Brain pericyte (primary cell): ENCODE measurements at regions not wholly inside any gene's neighbourhood (a gene's known extent, or its start where the extent isn't known, plus 50 kb on each side); places are given as distances from the start of the nearest gene placed in this dataset.

Experiments
- DNase-seq: peaks from one replicate; pipeline ENCODE4 v3.0.0-alpha.2; 2012; ENCODE audit warnings: low read depth, low spot score

GRCh38 chr11:123378096-123378495 lies 52.0 kb upstream of the GRAMD1B start:
- DNase-seq: no peak

DNA sequence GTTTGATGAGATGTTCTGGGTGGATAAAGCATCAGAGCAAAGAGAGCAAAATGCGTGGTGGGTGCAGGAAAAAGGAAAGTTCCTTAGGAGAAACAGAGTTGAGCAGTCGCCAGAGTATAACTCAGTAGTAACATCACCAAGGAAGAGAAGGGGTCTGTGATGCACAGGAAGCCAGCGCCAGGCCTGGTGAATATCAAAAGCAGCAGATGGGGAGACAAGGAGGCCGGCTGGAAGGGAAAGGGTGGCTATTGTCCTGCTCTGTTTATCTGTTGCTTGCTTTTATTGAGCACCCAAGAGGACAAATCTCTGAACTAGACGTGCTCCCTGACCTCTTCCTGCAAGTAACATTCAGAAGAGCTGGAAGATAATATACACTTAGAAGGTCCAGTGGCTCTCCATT lies 52.7 kb upstream of the GRAMD1B start:
- DNase-seq: no peak

GRCh38 chr11:123375832-123376231 lies 54.2 kb upstream of the GRAMD1B start:
- no peak for DNase-seq

GRCh38 chr11:123374622-123374968 lies 55.5 kb upstream of the GRAMD1B start:
- DNase-seq: no peak

DNA sequence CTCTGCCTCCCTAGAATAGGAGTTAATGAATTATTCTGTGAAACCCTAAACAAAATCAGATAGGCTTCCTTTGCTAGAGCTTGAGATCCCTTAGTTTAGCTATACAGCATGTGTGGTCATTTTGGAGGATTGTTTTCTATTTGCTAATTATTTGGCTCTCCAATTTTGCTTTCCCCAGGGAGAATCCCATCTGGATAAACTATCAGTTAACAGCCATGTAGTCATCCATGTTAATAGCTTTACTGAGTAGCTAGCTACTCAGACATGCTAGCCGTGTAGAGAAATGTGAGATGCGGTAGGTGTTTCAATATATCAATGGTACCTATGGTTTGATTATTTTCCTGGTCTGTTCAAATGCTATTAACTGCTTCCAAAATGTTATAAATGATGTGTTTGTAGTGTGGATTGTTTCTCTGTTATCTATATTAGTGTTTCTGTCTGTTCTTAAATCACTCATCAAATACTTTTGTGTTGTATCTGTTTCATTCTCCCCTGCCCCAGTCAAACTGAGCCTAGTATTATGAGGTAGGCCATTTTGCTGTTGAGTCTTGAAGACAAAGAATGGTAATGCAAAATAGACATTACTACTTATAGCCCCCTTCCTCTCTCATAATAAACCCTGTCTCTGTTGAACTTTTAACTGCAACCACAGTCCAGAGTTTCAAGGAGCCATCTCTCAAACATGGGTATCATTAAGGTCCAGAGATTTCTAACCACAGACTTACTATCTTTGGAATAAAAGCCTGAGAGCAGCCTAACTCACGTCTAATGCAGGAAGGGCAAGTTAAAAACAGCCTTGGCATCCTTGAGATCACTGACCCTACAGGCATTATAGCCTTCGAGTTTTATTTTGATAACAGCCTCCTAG lies 56.1 kb upstream of the GRAMD1B start:
- DNase-seq: no peak

DNA sequence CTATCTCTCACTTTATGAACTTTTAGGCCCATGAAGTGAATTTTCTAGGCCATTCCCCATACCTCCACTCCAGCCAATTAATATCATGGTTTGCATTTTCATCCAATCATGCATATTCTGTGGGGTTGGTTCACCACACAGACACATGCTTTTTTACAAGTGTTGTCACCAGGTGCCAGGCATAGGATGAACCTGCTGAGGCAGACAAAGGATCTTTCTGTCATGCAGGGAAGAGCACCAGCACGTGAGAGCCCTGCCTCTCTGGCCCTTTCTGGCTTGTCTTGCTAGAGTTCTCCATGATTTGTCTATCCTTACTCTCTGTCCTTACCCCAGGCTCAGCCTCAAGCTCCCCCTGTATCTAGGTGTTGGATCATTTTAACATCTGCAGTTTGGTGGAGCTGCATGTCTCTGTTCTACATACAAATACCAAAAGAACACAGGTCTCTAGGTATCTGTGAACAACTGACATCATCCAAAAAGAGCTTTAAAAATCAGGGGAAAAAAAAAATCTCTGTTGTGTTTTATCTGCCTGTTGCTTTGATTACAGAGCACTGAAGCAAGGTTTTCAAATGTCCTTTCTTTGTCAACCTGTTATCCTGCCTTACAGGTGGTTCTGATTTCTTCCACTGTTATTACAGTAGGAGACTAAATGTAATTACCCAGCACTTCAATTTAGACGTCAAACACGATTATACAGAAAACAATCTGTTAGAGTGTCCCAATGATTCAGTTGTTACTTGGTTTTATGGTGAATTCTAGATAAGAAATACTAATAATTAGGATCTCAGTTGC lies 58.4 kb upstream of the GRAMD1B start:
- DNase-seq: no peak

DNA sequence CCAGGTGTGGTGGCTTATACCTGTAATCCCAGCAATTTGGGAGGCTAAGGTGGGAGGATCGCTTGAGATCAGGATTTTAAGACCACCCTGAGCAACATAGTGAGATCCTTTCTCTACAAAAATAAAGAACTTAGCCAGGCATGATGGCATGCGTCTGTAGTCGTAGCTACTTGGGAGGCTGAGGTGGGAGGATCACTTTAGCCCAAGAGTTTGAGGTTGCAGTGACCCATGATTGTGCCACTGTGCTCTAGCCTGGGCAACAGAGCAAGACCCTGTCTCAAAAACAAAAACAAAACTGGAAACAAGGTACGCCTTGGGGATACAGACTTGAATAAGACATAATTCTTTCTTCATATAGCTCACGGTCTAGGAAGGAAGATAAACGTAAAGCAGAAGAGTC lies 63.1 kb upstream of the GRAMD1B start:
- DNase-seq: no peak

- no peak for DNase-seq
These were observed 64.1 kb upstream of the GRAMD1B start for GRCh38 chr11:123365955-123366354.

GRCh38 chr11:123364080-123364479 lies 66.0 kb upstream of the GRAMD1B start:
- DNase-seq: no peak

GRCh38 chr11:123363556-123363955 lies 66.5 kb upstream of the GRAMD1B start:
- no peak for DNase-seq

DNA sequence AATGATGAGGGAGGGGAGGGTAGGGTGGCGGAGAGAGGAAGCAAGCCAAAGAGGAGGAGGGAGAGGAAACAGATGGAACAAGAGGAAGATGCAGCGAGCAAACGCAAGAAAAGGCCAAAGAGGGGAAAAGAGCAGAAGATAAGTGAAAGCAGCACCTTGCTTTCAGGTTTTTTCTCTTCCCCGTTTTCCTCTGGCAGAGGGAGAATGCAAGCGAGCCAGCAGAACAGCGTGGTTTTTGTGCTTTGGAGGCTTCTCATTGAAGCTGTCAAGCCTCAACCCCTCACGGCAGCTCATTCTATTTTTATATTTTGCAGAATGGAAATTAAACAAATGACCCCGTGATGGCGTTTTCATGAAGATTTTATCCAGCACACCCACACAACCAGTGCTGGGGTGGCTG lies 67.1 kb upstream of the GRAMD1B start:
- no peak for DNase-seq

DNA sequence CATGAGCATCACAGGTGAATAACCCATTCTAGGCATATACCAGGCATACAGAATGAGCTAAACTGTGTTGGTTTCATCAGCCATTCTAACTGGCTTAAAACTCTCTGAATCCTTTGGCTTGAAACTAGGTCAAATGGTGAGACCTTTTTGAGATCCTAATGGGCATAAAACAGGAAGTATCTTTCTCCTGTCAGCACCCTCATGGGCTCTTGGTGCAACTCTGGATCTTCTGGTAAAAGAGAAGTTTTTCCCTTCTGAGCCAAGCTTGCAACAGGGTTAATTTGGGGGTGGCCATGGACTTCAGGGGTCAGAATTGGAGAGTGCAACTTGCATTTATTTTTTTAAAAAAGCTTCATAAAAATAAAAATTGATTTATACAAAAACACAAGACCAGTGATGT lies 67.9 kb upstream of the GRAMD1B start:
- DNase-seq: no peak

DNA sequence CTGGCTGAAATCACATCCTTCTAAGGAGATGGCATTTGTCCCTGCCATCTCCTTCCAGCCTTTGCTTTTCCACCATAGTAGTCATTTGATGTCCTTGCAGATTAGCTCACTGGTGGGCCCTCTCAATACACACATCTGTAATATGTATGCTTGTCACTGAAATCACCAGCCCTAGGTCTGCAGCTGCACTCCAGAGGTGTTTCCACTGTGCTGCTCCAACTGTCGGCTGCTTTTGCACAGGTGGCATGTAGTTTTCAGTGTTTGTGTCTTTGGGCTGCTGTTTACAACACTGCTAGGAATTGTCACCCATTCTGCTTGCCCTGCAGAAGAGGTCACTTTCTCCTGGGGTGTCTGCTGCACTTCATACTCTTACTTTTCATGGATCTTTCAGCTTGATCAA lies 69.0 kb upstream of the GRAMD1B start:
- no peak for DNase-seq

DNA sequence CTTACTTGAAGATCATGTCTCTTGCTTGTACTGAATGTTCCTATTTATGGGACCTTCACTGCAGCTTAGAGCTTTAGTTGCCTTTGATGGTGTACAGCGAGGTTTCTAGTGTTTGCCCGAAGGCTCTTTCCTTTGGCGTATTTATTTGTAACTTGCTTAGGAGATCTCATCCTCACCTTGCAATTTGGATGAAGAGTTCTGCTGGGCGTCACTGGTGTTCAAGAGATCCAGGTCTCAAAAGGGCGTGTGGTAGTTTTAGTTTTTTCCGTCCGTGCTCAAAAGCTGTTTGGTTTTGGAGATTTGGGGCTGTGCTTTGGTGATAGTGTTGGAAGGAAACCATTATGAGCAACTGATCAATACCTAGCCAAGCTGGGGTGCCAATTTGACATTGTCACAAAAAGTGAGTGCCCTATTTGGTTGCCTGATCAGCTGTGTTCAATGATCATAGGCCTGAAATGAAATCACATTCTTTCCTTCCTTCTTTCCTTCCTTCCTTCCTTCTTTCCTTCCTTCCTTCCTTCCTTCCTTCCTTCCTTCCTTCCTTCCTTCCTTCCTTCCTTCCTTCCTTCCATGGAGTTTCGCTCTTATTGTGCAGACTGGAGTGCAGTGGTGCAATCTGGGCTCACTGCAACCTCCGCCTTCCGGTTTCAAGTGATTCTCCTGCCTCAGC lies 69.7 kb upstream of the GRAMD1B start:
- no peak for DNase-seq

DNA sequence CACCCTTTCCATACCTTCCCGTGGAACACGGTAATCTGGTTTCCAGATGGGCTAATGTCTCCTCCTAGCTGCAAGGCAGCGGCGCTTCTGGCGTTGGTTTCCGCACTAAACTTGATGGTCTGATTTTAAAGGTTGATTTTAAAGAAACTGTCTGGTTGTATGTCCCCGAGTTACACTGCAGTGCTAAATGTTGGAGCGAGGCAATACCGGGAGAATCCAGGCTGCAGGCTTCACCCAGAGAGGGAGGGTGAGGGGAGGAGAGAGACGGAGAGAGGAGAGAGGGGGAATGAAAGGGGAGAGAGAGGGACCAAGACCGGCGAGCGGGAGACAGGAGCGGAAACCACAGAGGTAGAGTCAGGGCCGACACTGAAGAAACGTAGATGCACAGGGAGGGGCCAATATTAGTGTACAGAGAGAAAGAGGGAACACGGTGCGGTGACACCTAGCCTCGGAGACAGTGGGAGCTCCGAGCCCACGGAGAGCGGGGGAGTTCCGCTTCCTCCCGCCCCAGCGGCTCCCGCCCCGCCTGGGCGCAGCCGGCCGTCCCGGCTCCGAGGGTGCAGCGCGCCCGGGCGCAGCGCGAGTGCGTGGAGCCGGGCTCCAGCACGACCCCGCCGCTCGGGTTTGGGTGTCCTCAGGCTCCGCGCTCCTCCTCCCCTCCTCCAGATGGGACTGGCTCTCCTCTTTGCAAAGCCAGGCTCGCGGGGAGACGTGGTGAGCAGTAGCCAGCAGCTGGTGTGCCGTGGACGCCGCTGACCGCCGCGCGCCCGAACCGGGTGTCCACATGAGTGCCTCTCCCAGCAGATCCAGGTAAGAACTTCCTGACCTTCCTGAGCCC lies 71.9 kb upstream of the GRAMD1B start:
- no peak for DNase-seq

DNA sequence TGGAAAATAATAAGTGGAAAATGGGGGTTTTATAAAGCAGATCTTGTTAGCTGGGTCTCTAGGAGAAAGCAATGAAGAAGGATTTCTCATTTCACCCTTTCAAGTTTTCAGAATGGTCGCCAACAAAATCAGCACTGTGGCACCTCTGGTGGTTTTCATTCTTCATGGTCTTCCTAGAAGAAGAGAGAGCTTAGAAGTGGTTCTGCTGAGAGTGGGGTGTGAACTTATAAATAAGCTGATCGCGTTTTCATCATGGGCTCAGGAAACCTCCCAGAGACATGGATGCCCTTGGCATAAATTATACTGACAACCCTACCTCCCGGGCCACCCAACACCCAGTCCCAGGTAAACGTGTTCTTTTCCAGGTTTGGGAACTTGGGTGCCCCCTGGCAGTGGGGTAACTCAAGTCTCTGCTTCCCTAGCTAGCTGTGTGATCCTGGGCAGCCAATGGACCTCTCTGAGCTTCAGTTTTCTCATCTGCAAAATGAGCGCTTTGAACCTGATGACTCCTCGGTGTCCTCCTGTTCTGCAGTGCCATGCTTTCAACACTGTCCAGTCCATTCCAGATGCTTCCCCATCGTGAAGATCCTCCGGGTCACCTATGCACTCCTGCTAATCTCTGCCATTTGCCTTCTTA lies 72.6 kb upstream of the GRAMD1B start:
- DNase-seq: no peak

DNA sequence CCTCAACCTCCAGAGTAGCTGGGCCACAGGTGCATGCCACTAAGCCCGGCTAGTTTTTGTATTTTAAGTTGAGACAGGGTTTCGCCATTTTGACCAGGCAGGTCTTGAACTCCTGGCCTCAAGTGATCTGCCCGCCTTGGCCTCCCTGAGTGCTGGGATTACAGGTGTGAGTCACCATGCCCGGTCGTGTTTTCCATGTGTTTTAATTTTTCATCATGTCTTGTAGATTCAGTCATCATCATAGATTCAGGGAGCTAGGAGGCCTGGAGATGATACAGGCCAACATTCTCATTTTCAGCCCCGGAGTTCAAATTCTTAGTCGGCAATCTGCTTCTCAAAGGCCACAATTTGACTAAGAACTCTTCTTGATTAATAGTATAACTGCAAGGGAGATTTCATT lies 73.5 kb upstream of the GRAMD1B start:
- no peak for DNase-seq

DNA sequence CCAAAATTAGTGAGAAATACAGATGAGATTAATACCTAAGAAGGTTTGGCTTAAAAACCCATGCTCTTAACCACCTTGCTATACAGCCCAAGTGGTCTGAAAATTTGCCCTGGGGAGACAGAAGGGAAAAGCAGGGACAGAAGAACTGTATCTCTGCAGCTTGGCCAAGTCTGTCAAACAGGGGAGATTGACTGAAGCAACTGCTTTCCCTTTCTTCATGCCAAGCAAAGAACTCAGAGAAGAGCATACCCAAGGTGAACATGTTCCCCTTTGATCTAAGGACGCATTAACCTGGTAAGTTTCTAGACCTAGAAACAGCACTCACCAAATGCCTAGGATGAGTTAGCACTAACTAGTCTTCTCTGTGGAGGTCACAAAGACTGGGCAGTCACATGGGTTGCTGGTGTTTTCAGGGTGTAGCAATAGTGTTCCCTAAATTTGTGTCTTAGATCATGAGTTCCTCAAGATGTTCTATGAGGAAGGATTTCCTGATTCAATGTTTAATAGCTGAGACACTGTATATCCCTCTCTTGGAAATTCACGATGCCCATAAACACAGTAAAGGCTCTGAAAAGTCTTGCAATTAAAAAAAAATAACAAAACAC lies 75.6 kb upstream of the GRAMD1B start:
- no peak for DNase-seq

GRCh38 chr11:123351375-123351774 lies 78.7 kb upstream of the GRAMD1B start:
- DNase-seq: no peak

DNA sequence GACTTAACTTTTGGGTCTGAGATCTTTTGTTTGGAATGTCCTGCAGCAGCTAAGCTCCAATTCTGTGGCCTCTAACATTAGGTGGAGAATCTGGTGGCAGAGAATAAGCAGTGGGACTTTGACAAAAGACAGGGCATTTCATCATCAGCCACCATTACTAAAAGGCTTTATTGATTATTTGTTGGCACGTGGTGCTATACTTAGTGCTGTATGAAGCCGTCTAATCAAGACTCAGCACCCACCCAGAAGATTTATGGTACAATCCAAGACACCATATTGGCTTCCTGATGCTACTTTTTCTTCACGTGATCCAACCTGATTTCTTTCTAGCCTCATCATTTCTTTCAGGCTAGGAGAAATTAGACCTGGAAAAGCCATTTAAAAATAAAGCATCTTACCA lies 80.7 kb upstream of the GRAMD1B start:
- no peak for DNase-seq
